Spinal cord (tissue), 9 donors: ENCODE measurements at regions not wholly inside any gene's neighbourhood (a gene's known extent, or its start where the extent isn't known, plus 50 kb on each side); places are given as distances from the start of the nearest gene placed in this dataset.

Experiments
- DNase-seq, 6 donors: peaks; one replicate each; pipeline versions ENCODE4 v3.0.0 to v3.0.0-alpha.2; 2013 to 2015; ENCODE audit warnings: low spot score in 6 of 6, low read depth in 4 of 6
- H3K27ac ChIP-seq: one replicate; pipeline ENCODE4 v1.5.1; 2013; ENCODE audit warnings: low read depth, low read length, control low read depth
- H3K27me3 ChIP-seq: one replicate; pipeline ENCODE4 v1.6.1; 2013; ENCODE audit warnings: low read length; ENCODE audit not compliant: control insufficient read depth, insufficient read depth
- H3K36me3 ChIP-seq: one replicate; pipeline ENCODE4 v1.6.1; 2013; ENCODE audit warnings: low read length; ENCODE audit not compliant: control insufficient read depth, insufficient read depth
- H3K4me1 ChIP-seq: one replicate; pipeline ENCODE4 v1.6.1; 2013; ENCODE audit warnings: low read length; ENCODE audit not compliant: control insufficient read depth, insufficient read depth
- H3K4me3 ChIP-seq: one replicate; pipeline ENCODE4 v1.5.1; 2013; ENCODE audit warnings: low read depth, low read length, control low read depth
- H3K9me3 ChIP-seq: one replicate; pipeline ENCODE4 v1.6.1; 2013; ENCODE audit warnings: low read length; ENCODE audit not compliant: control insufficient read depth, insufficient read depth
- WGBS: methylation state at CpG from one replicate; pipeline ENCODE4 v1.1.5; 2013; ENCODE audit warnings: missing lambda C conversion rate; ENCODE audit not compliant: insufficient coverage; 5-methylcytosine and 5-hydroxymethylcytosine counted together
- donor health status: healthy.

GRCh38 chr13:42396901-42397655 is 125.1 kb downstream of the AKAP11 start:
- no peak overlapping the region for H3K27ac ChIP-seq
- H3K27me3 ChIP-seq, result no peaks in the 10 kb centered on the region
- no peak overlapping the region for H3K4me3 ChIP-seq
- 91% methylated on average over 4 of the region's 6 CpGs for WGBS
- no peak for DNase-seq
- no peaks in the 10 kb centered on the region for H3K36me3 ChIP-seq
- no peaks in the 10 kb centered on the region for H3K9me3 ChIP-seq
- no peaks in the 10 kb centered on the region for H3K4me1 ChIP-seq

- 65% methylated on average over 4 of the region's 4 CpGs for WGBS
- no peaks in the 10 kb centered on the region for H3K9me3 ChIP-seq
- peak in 1 of 6 donors; percentile 10 for DNase-seq
- H3K27me3 ChIP-seq, result no peaks in the 10 kb centered on the region
- no peaks in the 10 kb centered on the region for H3K36me3 ChIP-seq
- H3K4me3 ChIP-seq, result no peak overlapping the region
- H3K4me1 ChIP-seq, result no peaks in the 10 kb centered on the region
- no peak overlapping the region for H3K27ac ChIP-seq
These were observed 126.6 kb downstream of the AKAP11 start for GRCh38 chr13:42398533-42398932.

- H3K27me3 ChIP-seq, result no peaks in the 10 kb centered on the region
- H3K36me3 ChIP-seq, result no peaks in the 10 kb centered on the region
- 80% methylated on average over 1 of the region's 1 CpG for WGBS
- no peaks in the 10 kb centered on the region for H3K4me1 ChIP-seq
- DNase-seq, result no peak
- H3K9me3 ChIP-seq, result no peaks in the 10 kb centered on the region
- H3K27ac ChIP-seq, result no peak overlapping the region
- no peak overlapping the region for H3K4me3 ChIP-seq
These were observed 128.4 kb downstream of the AKAP11 start for GRCh38 chr13:42400188-42400833.

- H3K9me3 ChIP-seq, result no peaks in the 10 kb centered on the region
- no peak overlapping the region for H3K27ac ChIP-seq
- DNase-seq, result peak in 1 of 6 donors; percentile 28
- H3K27me3 ChIP-seq, result no peaks in the 10 kb centered on the region
- H3K4me1 ChIP-seq, result no peaks in the 10 kb centered on the region
- no peaks in the 10 kb centered on the region for H3K36me3 ChIP-seq
- H3K4me3 ChIP-seq, result no peak overlapping the region
- WGBS, result 100% methylated on average over 1 of the region's 3 CpGs
These were observed 129.4 kb downstream of the AKAP11 start for GRCh38 chr13:42401376-42401775.

- no peaks in the 10 kb centered on the region for H3K27me3 ChIP-seq
- no peak for DNase-seq
- H3K4me3 ChIP-seq, result no peak overlapping the region
- no peak overlapping the region for H3K27ac ChIP-seq
- no peaks in the 10 kb centered on the region for H3K36me3 ChIP-seq
- H3K4me1 ChIP-seq, result no peaks in the 10 kb centered on the region
- WGBS, result 87% methylated on average over 9 of the region's 9 CpGs
- no peaks in the 10 kb centered on the region for H3K9me3 ChIP-seq
These were observed 133.9 kb downstream of the AKAP11 start for GRCh38 chr13:42405665-42406390.

GRCh38 chr13:42409075-42409474 is 137.1 kb downstream of the AKAP11 start:
- peaks cover 4% of the 10 kb centered on the region for H3K4me1 ChIP-seq
- no peak overlapping the region for H3K27ac ChIP-seq
- H3K36me3 ChIP-seq, result no peaks in the 10 kb centered on the region
- H3K4me3 ChIP-seq, result no peak overlapping the region
- no peaks in the 10 kb centered on the region for H3K9me3 ChIP-seq
- 55% methylated on average over 1 of the region's 3 CpGs for WGBS
- H3K27me3 ChIP-seq, result no peaks in the 10 kb centered on the region
- DNase-seq, result no peak

- Histone ChIP-seq H3K4me3 (no peak overlapping the region), H3K27me3 (no peaks in the 10 kb centered on the region), H3K4me1 (peaks cover 4% of the 10 kb centered on the region), H3K36me3 (no peaks in the 10 kb centered on the region), H3K9me3 (no peaks in the 10 kb centered on the region), H3K27ac (no peak overlapping the region)
- no peak for DNase-seq
These were observed 137.6 kb downstream of the AKAP11 start for GRCh38 chr13:42409551-42409950.

GRCh38 chr13:42412812-42413483 is 141.0 kb downstream of the AKAP11 start:
- Histone ChIP-seq H3K4me1 (peaks cover 4% of the 10 kb centered on the region), H3K36me3 (no peaks in the 10 kb centered on the region), H3K27ac (no peak overlapping the region), H3K4me3 (no peak overlapping the region), H3K27me3 (no peaks in the 10 kb centered on the region), H3K9me3 (no peaks in the 10 kb centered on the region)
- 87% methylated on average over 2 of the region's 5 CpGs for WGBS
- no peak for DNase-seq

- DNase-seq, result peak; percentile 6 to 75 (median 28)
- Histone ChIP-seq H3K9me3 (no peaks in the 10 kb centered on the region), H3K4me1 (peaks cover 4% of the 10 kb centered on the region), H3K4me3 (no peak overlapping the region), H3K27me3 (no peaks in the 10 kb centered on the region), H3K27ac (no peak overlapping the region), H3K36me3 (no peaks in the 10 kb centered on the region)
- WGBS, result 38% methylated on average over 3 of the region's 3 CpGs
These were observed 141.5 kb downstream of the AKAP11 start for GRCh38 chr13:42413484-42413815.
